GM21576 (cell line): ENCODE measurements at regions not wholly inside any gene's neighbourhood (a gene's known extent, or its start where the extent isn't known, plus 50 kb on each side); places are given as distances from the start of the nearest gene placed in this dataset.
"Not testable (repeated sequence)": the region's sequence is repeated elsewhere in the genome, so short reads cannot be mapped to it uniquely, and the experiment has no call there.

ENCODE experiments used
- ATAC-seq: cut with Tn5 transposase; IDR thresholded peaks from one replicate; pipeline ENCODE4 v1.9.1; 2021; ENCODE audit warnings: mild to moderate bottlenecking, moderate library complexity; ENCODE audit not compliant: unreplicated experiment

GRCh38 chr1:230493264-230493663 is 67.1 kb upstream of the PGBD5 start:
- ATAC-seq = no peak

- no peak for ATAC-seq
These were observed 64.3 kb upstream of the PGBD5 start for GRCh38 chr1:230490436-230490835.

DNA sequence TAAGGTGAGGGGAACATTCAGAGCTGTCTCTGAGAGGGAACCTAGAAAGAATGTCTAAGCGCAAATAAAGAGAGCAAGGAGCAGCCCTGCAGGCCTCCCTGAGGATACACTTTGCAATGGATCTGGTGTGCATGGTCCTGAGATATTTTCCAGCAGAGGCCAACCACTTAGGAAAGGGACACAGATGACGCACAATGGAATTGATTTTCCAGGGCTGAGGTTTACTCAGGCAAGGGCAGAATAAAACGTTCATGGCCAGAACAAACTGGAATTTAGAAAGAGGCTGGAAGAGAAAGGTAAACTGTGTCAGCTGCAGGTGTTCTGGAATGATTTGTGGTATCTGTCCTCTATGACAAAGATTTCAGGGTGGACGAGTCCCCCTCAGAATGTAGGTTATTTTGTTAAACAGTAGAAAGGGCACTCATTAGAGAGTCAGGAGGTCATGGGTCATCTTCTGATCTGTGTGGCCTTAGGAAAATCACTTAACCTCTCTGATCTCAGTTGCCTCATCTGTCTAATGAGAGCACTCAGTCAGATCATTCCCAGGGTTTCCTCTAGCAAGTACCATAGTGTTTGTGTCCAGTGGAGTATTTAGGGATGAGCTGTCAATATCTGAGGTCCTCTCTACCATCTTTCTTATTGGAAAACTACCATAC is 61.8 kb upstream of the PGBD5 start:
- ATAC-seq = no peak

- no peak for ATAC-seq
These were observed 50.5 kb upstream of the PGBD5 start for GRCh38 chr1:230476622-230477003.

- ATAC-seq = not testable (repeated sequence)
These were observed 49.9 kb upstream of the PGBD5 start for GRCh38 chr1:230475856-230476621.
